Stimulated activated CD4-positive, alpha-beta T cell treated with anti-CD3 and anti-CD28 coated beads, TNF-alpha, amount 100 ng/mL, for 4 hours (primary cell): ENCODE measurements at regions not wholly inside any gene's neighbourhood (a gene's known extent, or its start where the extent isn't known, plus 50 kb on each side); places are given as distances from the start of the nearest gene placed in this dataset.

Source experiments
- DNase-seq, 3 experiments: peaks; one replicate each; pipeline ENCODE4 v3.0.0-alpha.2; 2020; ENCODE audit warnings: low read depth in 3 of 3

- DNase-seq: no peak
Measured at GRCh38 chr14:78073028-78073427, 97.1 kb upstream of the NRXN3 start.

- no peak for DNase-seq
Measured at GRCh38 chr14:78074561-78074960, 95.6 kb upstream of the NRXN3 start.

GRCh38 chr14:78075033-78075432 is 95.1 kb upstream of the NRXN3 start:
- no peak for DNase-seq

GRCh38 chr14:78075555-78076277 is 94.5 kb upstream of the NRXN3 start:
- DNase-seq: no peak

DNA sequence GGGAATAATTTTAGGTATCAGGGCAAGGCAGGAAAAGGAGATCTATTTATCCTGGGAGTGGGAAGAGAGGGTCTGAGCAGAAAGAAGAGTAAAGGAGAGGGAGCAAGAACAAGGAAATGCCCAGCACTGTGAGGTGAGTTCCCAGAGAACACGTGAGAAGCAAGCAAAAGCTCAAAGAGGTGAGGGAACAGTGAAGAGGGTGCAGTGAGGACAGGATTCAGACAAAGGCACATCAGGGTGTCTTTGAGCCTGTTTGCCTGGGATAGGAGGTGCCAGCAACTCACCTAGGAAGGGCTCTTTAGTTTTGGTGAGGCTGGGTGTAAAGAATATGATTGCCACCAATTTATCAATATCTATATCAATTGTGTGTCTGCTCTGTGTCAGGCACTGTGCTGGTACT is 88.9 kb upstream of the NRXN3 start:
- no peak for DNase-seq

DNA sequence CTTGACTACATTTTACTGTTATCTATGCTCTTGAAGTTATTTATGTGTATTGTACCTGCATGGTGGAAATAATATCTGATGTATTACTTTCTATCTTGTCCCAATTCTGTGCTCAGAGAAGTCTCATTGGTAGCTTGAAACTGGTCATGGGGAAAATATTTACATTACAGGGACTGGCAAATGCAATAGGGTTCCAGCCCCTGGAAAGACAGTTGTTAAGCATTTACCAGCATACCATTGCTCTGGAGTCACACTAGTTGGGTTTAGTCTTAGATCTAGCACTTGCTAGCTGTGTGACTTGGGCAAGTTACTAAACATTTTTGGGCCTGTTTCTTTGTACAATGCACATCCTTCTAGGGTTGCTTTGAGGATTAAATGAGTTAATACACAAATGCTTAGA is 86.3 kb upstream of the NRXN3 start:
- no peak for DNase-seq

- no peak for DNase-seq
Measured at GRCh38 chr14:78086342-78086741, 83.8 kb upstream of the NRXN3 start.

GRCh38 chr14:78088916-78089315 is 81.3 kb upstream of the NRXN3 start:
- DNase-seq: no peak

GRCh38 chr14:78090864-78091263 is 79.3 kb upstream of the NRXN3 start:
- no peak for DNase-seq

- DNase-seq: no peak
Measured at GRCh38 chr14:78091361-78091760, 78.8 kb upstream of the NRXN3 start.

GRCh38 chr14:78092040-78092439 is 78.1 kb upstream of the NRXN3 start:
- DNase-seq: no peak

GRCh38 chr14:78103271-78103670 is 66.9 kb upstream of the NRXN3 start:
- no peak for DNase-seq

GRCh38 chr14:78104160-78104559 is 66.0 kb upstream of the NRXN3 start:
- DNase-seq: no peak

GRCh38 chr14:78104655-78105054 is 65.5 kb upstream of the NRXN3 start:
- no peak for DNase-seq

DNA sequence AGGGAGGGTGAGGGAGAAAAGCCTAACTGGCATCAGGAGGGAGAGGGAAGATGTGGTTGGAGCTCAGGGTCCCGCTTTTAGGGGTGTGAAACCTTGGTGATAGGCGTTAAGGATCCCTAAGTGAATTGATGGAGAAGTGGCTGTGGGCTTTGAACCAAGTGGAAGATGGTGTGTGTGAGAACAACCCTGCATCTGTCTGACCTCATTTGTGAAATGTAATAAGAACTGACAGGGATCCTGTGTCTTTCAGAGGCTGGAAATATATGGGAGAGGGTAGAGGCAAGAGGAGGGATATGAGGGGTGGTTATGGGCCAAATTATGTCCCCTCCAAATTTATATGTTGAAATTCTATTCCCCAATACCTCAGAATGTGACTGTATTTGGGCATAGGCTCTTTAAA is 63.8 kb upstream of the NRXN3 start:
- no peak for DNase-seq

GRCh38 chr14:78107166-78107565 is 63.0 kb upstream of the NRXN3 start:
- DNase-seq: no peak

- no peak for DNase-seq
Measured at GRCh38 chr14:78119440-78119839, 50.7 kb upstream of the NRXN3 start.
